Right atrium auricular region (tissue), 2 donors: ENCODE measurements at regions not wholly inside any gene's neighbourhood (a gene's known extent, or its start where the extent isn't known, plus 50 kb on each side); places are given as distances from the start of the nearest gene placed in this dataset.

Experiments used
- DNase-seq: peaks from one replicate; pipeline ENCODE4 v3.0.0-alpha.2; 2019; ENCODE audit warnings: low spot score
- H3K27ac ChIP-seq, 2 donors: fragments of 200-600 bp; sonication (generic); 1 replicate in 1 of 2; 2 replicates in 1 of 2; pipeline ENCODE4 v1.5.1; 2016 to 2019
- H3K27me3 ChIP-seq, 2 donors: fragments of 200-600 bp; sonication (generic); one replicate each; pipeline versions ENCODE4 v1.5.1 to v1.6.0; 2017 to 2019
- H3K36me3 ChIP-seq: fragments of 200-600 bp; sonication (generic); one replicate; pipeline ENCODE4 v1.5.1; 2016
- H3K4me1 ChIP-seq, 2 donors: fragments of 200-600 bp; sonication (generic); one replicate each; pipeline versions ENCODE4 v1.5.1 to v1.6.0; 2017 to 2019
- H3K4me3 ChIP-seq, 2 donors: fragments of 200-600 bp; sonication (generic); 1 replicate in 1 of 2; 2 replicates in 1 of 2; pipeline ENCODE4 v1.5.1; 2017 to 2019; ENCODE audit warnings: mild to moderate bottlenecking in 1 of 2, moderate library complexity in 1 of 2
- H3K9me3 ChIP-seq, 2 donors: fragments of 200-600 bp; sonication (generic); one replicate each; pipeline ENCODE4 v1.5.1; 2019
- CTCF ChIP-seq, 2 donors: fragments of 200-600 bp; sonication (generic); IDR thresholded peaks; one replicate each; pipeline ENCODE4 v1.5.1; 2019; ENCODE audit warnings: antibody characterized with exemption in 2 of 2

- TF ChIP-seq CTCF (IDR thresholded peaks at IDR 0.05), result no peak
- Histone ChIP-seq H3K27me3 (no peaks in the 10 kb centered on the region), H3K4me1 (no peaks in the 10 kb centered on the region), H3K27ac (no peak overlapping the region), H3K36me3 (no peaks in the 10 kb centered on the region), H3K9me3 (no peaks in the 10 kb centered on the region), H3K4me3 (no peak overlapping the region)
- peak; percentile 52 for DNase-seq
These were observed 225.1 kb upstream of the SSTR4 start for GRCh38 chr20:22810030-22810429.

- no peak overlapping the region for H3K4me3 ChIP-seq
- no peak for TF ChIP-seq CTCF (IDR thresholded peaks at IDR 0.05)
- no peaks in the 10 kb centered on the region for H3K9me3 ChIP-seq
- no peak overlapping the region for H3K27ac ChIP-seq
- no peaks in the 10 kb centered on the region for H3K4me1 ChIP-seq
- peak; percentile 44 for DNase-seq
- no peaks in the 10 kb centered on the region for H3K36me3 ChIP-seq
- H3K27me3 ChIP-seq, result no peaks in the 10 kb centered on the region
These were observed 224.2 kb upstream of the SSTR4 start for GRCh38 chr20:22810626-22811569.

- H3K4me1 ChIP-seq, result no peaks in the 10 kb centered on the region
- H3K36me3 ChIP-seq, result no peaks in the 10 kb centered on the region
- DNase-seq, result no peak
- no peak overlapping the region for H3K27ac ChIP-seq
- no peak overlapping the region for H3K4me3 ChIP-seq
- H3K27me3 ChIP-seq, result no peaks in the 10 kb centered on the region
- TF ChIP-seq CTCF (IDR thresholded peaks at IDR 0.05), result no peak
- no peaks in the 10 kb centered on the region for H3K9me3 ChIP-seq
These were observed 220.5 kb upstream of the SSTR4 start for GRCh38 chr20:22814471-22815205.

- no peaks in the 10 kb centered on the region for H3K27me3 ChIP-seq
- no peaks in the 10 kb centered on the region for H3K4me1 ChIP-seq
- no peaks in the 10 kb centered on the region for H3K9me3 ChIP-seq
- no peak for TF ChIP-seq CTCF (IDR thresholded peaks at IDR 0.05)
- no peak overlapping the region for H3K4me3 ChIP-seq
- no peak for DNase-seq
- H3K27ac ChIP-seq, result no peak overlapping the region
- no peaks in the 10 kb centered on the region for H3K36me3 ChIP-seq
These were observed 219.9 kb upstream of the SSTR4 start for GRCh38 chr20:22815206-22815551.

GRCh38 chr20:22815603-22816315 lies 219.4 kb upstream of the SSTR4 start:
- H3K9me3 ChIP-seq, result no peaks in the 10 kb centered on the region
- H3K36me3 ChIP-seq, result no peaks in the 10 kb centered on the region
- H3K4me3 ChIP-seq, result no peak overlapping the region
- H3K4me1 ChIP-seq, result no peaks in the 10 kb centered on the region
- TF ChIP-seq CTCF (IDR thresholded peaks at IDR 0.05), result peak in 1 of 2 donors; percentile 22
- no peaks in the 10 kb centered on the region for H3K27me3 ChIP-seq
- no peak overlapping the region for H3K27ac ChIP-seq
- no peak for DNase-seq
